H1 (cell line): ENCODE measurements at regions not wholly inside any gene's neighbourhood (a gene's known extent, or its start where the extent isn't known, plus 50 kb on each side); places are given as distances from the start of the nearest gene placed in this dataset.

Experiments
- BRCA1 ChIP-seq: IDR thresholded peaks from 2 replicates; pipeline ENCODE4 v1.6.1; 2012; ENCODE audit warnings: low read depth, low read length, improper control_type of control experiment
- CEBPB ChIP-seq: IDR thresholded peaks from 2 replicates; pipeline ENCODE4 v1.6.1; 2012; ENCODE audit warnings: low read depth, low read length
- RAD21 ChIP-seq, 2 experiments: IDR thresholded peaks in 1 of 2; conservative IDR thresholded peaks in 1 of 2; 2 replicates each; pipeline ENCODE4 v1.6.1; 2011; ENCODE audit warnings: low read depth in 2 of 2, low read length in 2 of 2, improper control_type of control experiment in 1 of 2, inconsistent platforms in 1 of 2, mild to moderate bottlenecking in 1 of 2, moderate library complexity in 1 of 2
- SRF ChIP-seq: IDR thresholded peaks from 2 replicates; pipeline ENCODE4 v1.6.1; 2011; ENCODE audit warnings: mild to moderate bottlenecking, low read depth, low read length, moderate library complexity
- TAF1 ChIP-seq: IDR thresholded peaks from 2 replicates; pipeline ENCODE4 v1.6.1; 2011; ENCODE audit warnings: mild to moderate bottlenecking, low read depth, low read length
- TF ChIP-seq, protein P1 (sequence below), 3 experiments: IDR thresholded peaks; 1 replicate in 2 of 3; 2 replicates in 1 of 3; pipeline versions ENCODE4 v1.5.1 to v1.6.1; 2011; ENCODE audit warnings: low read length in 3 of 3, mild to moderate bottlenecking in 3 of 3, inconsistent platforms in 2 of 3, low read depth in 1 of 3, moderate library complexity in 1 of 3; ENCODE audit not compliant: insufficient read depth in 1 of 3; ENCODE audit errors: control extremely low read depth in 1 of 3
- TF ChIP-seq, protein P2 (sequence below): IDR thresholded peaks from 2 replicates; pipeline ENCODE4 v1.6.1; 2011; ENCODE audit warnings: low read length, improper control_type of control experiment

DNA sequence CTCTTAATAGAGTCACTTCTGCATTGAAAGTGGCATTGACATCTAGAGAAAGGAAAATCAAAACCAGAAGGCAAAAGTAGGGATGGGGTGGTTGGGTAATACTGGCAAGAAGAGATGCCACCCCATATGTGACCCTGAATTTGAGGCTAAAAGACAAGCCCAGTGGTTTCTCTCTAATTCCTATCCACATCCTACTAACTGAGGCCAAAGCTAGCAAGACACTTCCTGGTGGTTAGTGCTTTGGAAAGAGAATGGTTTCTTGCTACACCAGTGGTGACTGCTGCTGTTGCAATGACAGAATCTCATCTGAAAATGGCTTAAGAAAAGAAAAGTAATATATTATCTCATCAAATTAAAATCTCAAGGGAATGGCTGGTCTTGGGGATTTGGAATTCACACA lies 640.6 kb downstream of the EPHA4 start:
- no peak for TF ChIP-seq BRCA1
- TF ChIP-seq CEBPB, result no peak
- TF ChIP-seq, protein P1, sequence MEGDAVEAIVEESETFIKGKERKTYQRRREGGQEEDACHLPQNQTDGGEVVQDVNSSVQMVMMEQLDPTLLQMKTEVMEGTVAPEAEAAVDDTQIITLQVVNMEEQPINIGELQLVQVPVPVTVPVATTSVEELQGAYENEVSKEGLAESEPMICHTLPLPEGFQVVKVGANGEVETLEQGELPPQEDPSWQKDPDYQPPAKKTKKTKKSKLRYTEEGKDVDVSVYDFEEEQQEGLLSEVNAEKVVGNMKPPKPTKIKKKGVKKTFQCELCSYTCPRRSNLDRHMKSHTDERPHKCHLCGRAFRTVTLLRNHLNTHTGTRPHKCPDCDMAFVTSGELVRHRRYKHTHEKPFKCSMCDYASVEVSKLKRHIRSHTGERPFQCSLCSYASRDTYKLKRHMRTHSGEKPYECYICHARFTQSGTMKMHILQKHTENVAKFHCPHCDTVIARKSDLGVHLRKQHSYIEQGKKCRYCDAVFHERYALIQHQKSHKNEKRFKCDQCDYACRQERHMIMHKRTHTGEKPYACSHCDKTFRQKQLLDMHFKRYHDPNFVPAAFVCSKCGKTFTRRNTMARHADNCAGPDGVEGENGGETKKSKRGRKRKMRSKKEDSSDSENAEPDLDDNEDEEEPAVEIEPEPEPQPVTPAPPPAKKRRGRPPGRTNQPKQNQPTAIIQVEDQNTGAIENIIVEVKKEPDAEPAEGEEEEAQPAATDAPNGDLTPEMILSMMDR (IDR thresholded peaks at IDR 0.05; ENCODE audit: control extremely low read depth in 1 of 3, insufficient read depth in 1 of 3, low read depth in 1 of 3, low read length in 3 of 3), result no peak
- no peak for TF ChIP-seq RAD21 (IDR thresholded peaks at IDR 0.05 in 1 of 2, conservative IDR thresholded peaks at IDR 0.05 in 1 of 2; ENCODE audit: low read depth in 2 of 2, low read length in 2 of 2)
- TF ChIP-seq, protein P2, sequence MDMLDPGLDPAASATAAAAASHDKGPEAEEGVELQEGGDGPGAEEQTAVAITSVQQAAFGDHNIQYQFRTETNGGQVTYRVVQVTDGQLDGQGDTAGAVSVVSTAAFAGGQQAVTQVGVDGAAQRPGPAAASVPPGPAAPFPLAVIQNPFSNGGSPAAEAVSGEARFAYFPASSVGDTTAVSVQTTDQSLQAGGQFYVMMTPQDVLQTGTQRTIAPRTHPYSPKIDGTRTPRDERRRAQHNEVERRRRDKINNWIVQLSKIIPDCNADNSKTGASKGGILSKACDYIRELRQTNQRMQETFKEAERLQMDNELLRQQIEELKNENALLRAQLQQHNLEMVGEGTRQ, result no peak
- no peak for TF ChIP-seq TAF1
- no peak for TF ChIP-seq SRF
